GM23248 (cell line): ENCODE measurements at regions not wholly inside any gene's neighbourhood (a gene's known extent, or its start where the extent isn't known, plus 50 kb on each side); places are given as distances from the start of the nearest gene placed in this dataset.

ENCODE experiments used
- DNase-seq: peaks from one replicate; pipeline ENCODE4 v3.0.0-alpha.2; 2015
- H2AFZ ChIP-seq: fragments of 200-600 bp; sonication (generic); 2 replicates; pipeline ENCODE4 v1.6.1; 2016; ENCODE audit warnings: antibody characterized with exemption
- H3F3A ChIP-seq: fragments of 200-600 bp; sonication (generic); 2 replicates; pipeline ENCODE4 v1.6.1; 2016; ENCODE audit warnings: mild to moderate bottlenecking, antibody characterized with exemption, mixed run types; ENCODE audit not compliant: insufficient read depth
- H3K27ac ChIP-seq: fragments of 200-600 bp; sonication (generic); 2 replicates; pipeline ENCODE4 v1.5.1; 2016; ENCODE audit warnings: mild to moderate bottlenecking
- H3K27me3 ChIP-seq: fragments of 200-600 bp; sonication (generic); replicated peaks from 2 replicates; pipeline ENCODE4 v1.6.1; 2016; ENCODE audit warnings: mild to moderate bottlenecking; ENCODE audit not compliant: insufficient read depth
- H3K36me3 ChIP-seq: fragments of 200-600 bp; sonication (generic); 2 replicates; pipeline ENCODE4 v1.6.1; 2016; ENCODE audit warnings: low read depth, mild to moderate bottlenecking
- H3K4me1 ChIP-seq: fragments of 200-600 bp; sonication (generic); 2 replicates; pipeline ENCODE4 v1.6.1; 2016; ENCODE audit warnings: mild to moderate bottlenecking; ENCODE audit not compliant: insufficient read depth
- H3K4me2 ChIP-seq: fragments of 200-600 bp; sonication (generic); one replicate; pipeline ENCODE4 v1.6.1; 2016; ENCODE audit warnings: mild to moderate bottlenecking; ENCODE audit not compliant: unreplicated experiment
- H3K4me3 ChIP-seq: fragments of 200-600 bp; sonication (generic); 2 replicates; pipeline ENCODE4 v1.5.1; 2016; ENCODE audit warnings: mild to moderate bottlenecking
- H3K79me2 ChIP-seq: fragments of 200-600 bp; sonication (generic); 2 replicates; pipeline ENCODE4 v1.6.1; 2016; ENCODE audit warnings: mild to moderate bottlenecking; ENCODE audit not compliant: insufficient read depth
- H3K9ac ChIP-seq: fragments of 200-600 bp; sonication (generic); 2 replicates; pipeline ENCODE4 v1.6.1; 2016; ENCODE audit warnings: mild to moderate bottlenecking
- H3K9me2 ChIP-seq: fragments of 200-600 bp; sonication (generic); 2 replicates; pipeline ENCODE4 v1.6.1; 2016; ENCODE audit warnings: mixed run types, mild to moderate bottlenecking, moderate library complexity; ENCODE audit not compliant: insufficient read depth
- H3K9me3 ChIP-seq: fragments of 200-600 bp; sonication (generic); one replicate; pipeline ENCODE4 v1.6.1; 2017; ENCODE audit warnings: low read depth
- H4K20me1 ChIP-seq: fragments of 200-600 bp; sonication (generic); 2 replicates; pipeline ENCODE4 v1.6.0; 2016; ENCODE audit not compliant: insufficient read depth
- EZH2 ChIP-seq: fragments of 200-600 bp; sonication (generic); IDR thresholded peaks from 2 replicates; pipeline ENCODE4 v1.6.1; 2018; ENCODE audit warnings: antibody characterized with exemption, mild to moderate bottlenecking; ENCODE audit not compliant: insufficient read depth, poor library complexity, severe bottlenecking
- EZH2phosphoT487 ChIP-seq: fragments of 200-600 bp; sonication (generic); IDR thresholded peaks from 2 replicates; pipeline ENCODE4 v1.6.1; 2018; ENCODE audit warnings: antibody characterized with exemption, moderate library complexity, mild to moderate bottlenecking, low read depth; ENCODE audit not compliant: insufficient read depth
- WGBS, 2 experiments: methylation state at CpG; one replicate each; pipeline ENCODE4 v1.1.6; 2015 to 2017; ENCODE audit warnings: low lambda C conversion rate in 2 of 2, low coverage in 1 of 2; ENCODE audit errors: missing lambda C conversion rate in 2 of 2; 5-methylcytosine and 5-hydroxymethylcytosine counted together
- in situ Hi-C: fragments of 300-500 bp; cut with MboI; formaldehyde crosslinking; loops from 2 replicates; pipeline ENCODE4 v1.15.0; 2020

GRCh38 chr2:66113988-66114625, 320.8 kb upstream of the MEIS1 start:
- Histone ChIP-seq H3K9me3 (no peaks in the 10 kb centered on the region), H3F3A (no peaks in the 10 kb centered on the region), H2AFZ (no peak overlapping the region), H4K20me1 (no peaks in the 10 kb centered on the region), H3K4me1 (no peaks in the 10 kb centered on the region), H3K27ac (no peak overlapping the region), H3K79me2 (no peaks in the 10 kb centered on the region), H3K9ac (no peak overlapping the region), H3K4me2 (no peak overlapping the region), H3K9me2 (no peaks in the 10 kb centered on the region), H3K27me3 (no peaks in the 10 kb centered on the region), H3K36me3 (no peaks in the 10 kb centered on the region), H3K4me3 (no peak overlapping the region)
- 13 to 22% methylated on average over 2 of the region's 2 CpGs for WGBS, 2 experiments
- TF ChIP-seq EZH2phosphoT487 (no peak), EZH2 (no peak)
- in situ Hi-C loops: no loop called here
- no peak for DNase-seq

GRCh38 chr2:66111706-66112105, 323.2 kb upstream of the MEIS1 start:
- Histone ChIP-seq H3F3A (no peaks in the 10 kb centered on the region), H3K9me3 (no peaks in the 10 kb centered on the region), H3K4me2 (no peak overlapping the region), H3K36me3 (no peaks in the 10 kb centered on the region), H3K9me2 (no peaks in the 10 kb centered on the region), H3K9ac (no peak overlapping the region), H4K20me1 (no peaks in the 10 kb centered on the region), H3K4me3 (no peak overlapping the region), H3K79me2 (no peaks in the 10 kb centered on the region), H3K4me1 (no peaks in the 10 kb centered on the region), H3K27me3 (no peaks in the 10 kb centered on the region), H2AFZ (no peak overlapping the region), H3K27ac (no peak overlapping the region)
- WGBS, 2 experiments: 36 to 45% methylated on average over 7 of the region's 7 CpGs
- no peak for TF ChIP-seq EZH2phosphoT487
- TF ChIP-seq EZH2: no peak
- no peak for DNase-seq
- in situ Hi-C loops: no loop called here

- Histone ChIP-seq H3K4me3 (no peak overlapping the region), H3K9me2 (no peaks in the 10 kb centered on the region), H3K4me1 (no peaks in the 10 kb centered on the region), H3K27ac (no peak overlapping the region), H3K9me3 (no peaks in the 10 kb centered on the region), H3F3A (no peaks in the 10 kb centered on the region), H3K9ac (no peak overlapping the region), H4K20me1 (no peaks in the 10 kb centered on the region), H3K79me2 (no peaks in the 10 kb centered on the region), H2AFZ (no peak overlapping the region), H3K4me2 (no peak overlapping the region), H3K36me3 (no peaks in the 10 kb centered on the region), H3K27me3 (no peaks in the 10 kb centered on the region)
- 4% methylated on average over 2 of the region's 2 CpGs for WGBS, 2 experiments
- no peak for DNase-seq
- in situ Hi-C loops: no loop called here
- TF ChIP-seq EZH2phosphoT487: no peak
- TF ChIP-seq EZH2: no peak
These were observed 324.3 kb upstream of the MEIS1 start for GRCh38 chr2:66110608-66111007.

- DNase-seq: no peak
- Histone ChIP-seq H3K9me3 (no peaks in the 10 kb centered on the region), H3K9me2 (no peaks in the 10 kb centered on the region), H3K27me3 (no peaks in the 10 kb centered on the region), H3K79me2 (no peaks in the 10 kb centered on the region), H2AFZ (no peak overlapping the region), H4K20me1 (no peaks in the 10 kb centered on the region), H3K36me3 (no peaks in the 10 kb centered on the region), H3K9ac (no peak overlapping the region), H3K4me3 (no peak overlapping the region), H3K4me1 (no peaks in the 10 kb centered on the region), H3K4me2 (no peak overlapping the region), H3K27ac (no peak overlapping the region), H3F3A (no peaks in the 10 kb centered on the region)
- TF ChIP-seq EZH2: no peak
- TF ChIP-seq EZH2phosphoT487: no peak
- 51 to 59% methylated on average over 2 of the region's 2 CpGs for WGBS, 2 experiments
- in situ Hi-C loops: no loop called here
These were observed 324.8 kb upstream of the MEIS1 start for GRCh38 chr2:66110086-66110485.

- H3K4me1 ChIP-seq: no peaks in the 10 kb centered on the region
- no peak overlapping the region for H2AFZ ChIP-seq
- in situ Hi-C loops: no loop called here
- H3K27ac ChIP-seq: no peak overlapping the region
- H4K20me1 ChIP-seq: no peaks in the 10 kb centered on the region
- TF ChIP-seq EZH2phosphoT487 (no peak), EZH2 (no peak)
- no peak overlapping the region for H3K9ac ChIP-seq
- no peak overlapping the region for H3K4me2 ChIP-seq
- no peaks in the 10 kb centered on the region for H3F3A ChIP-seq
- WGBS, 2 experiments: 4 to 5% methylated on average over 2 of the region's 2 CpGs
- no peak overlapping the region for H3K4me3 ChIP-seq
- H3K27me3 ChIP-seq: no peaks in the 10 kb centered on the region
- no peaks in the 10 kb centered on the region for H3K36me3 ChIP-seq
- DNase-seq: no peak
- H3K79me2 ChIP-seq: no peaks in the 10 kb centered on the region
- no peaks in the 10 kb centered on the region for H3K9me3 ChIP-seq
- H3K9me2 ChIP-seq: no peaks in the 10 kb centered on the region
These were observed 325.5 kb upstream of the MEIS1 start for GRCh38 chr2:66109419-66109818.
